HG03342 (cell line): ENCODE measurements at regions not wholly inside any gene's neighbourhood (a gene's known extent, or its start where the extent isn't known, plus 50 kb on each side); places are given as distances from the start of the nearest gene placed in this dataset.
"Not testable (repeated sequence)": the region's sequence is repeated elsewhere in the genome, so short reads cannot be mapped to it uniquely, and the experiment has no call there.

Experiments
- ATAC-seq: cut with Tn5 transposase; IDR thresholded peaks from one replicate; pipeline ENCODE4 v1.9.1; 2021; ENCODE audit warnings: mild to moderate bottlenecking, moderate library complexity; ENCODE audit not compliant: unreplicated experiment

GRCh38 chr9:74403581-74403980 lies 93.6 kb upstream of the RORB start:
- ATAC-seq: no peak

- no peak for ATAC-seq
Measured at GRCh38 chr9:74404620-74405019, 92.5 kb upstream of the RORB start.

GRCh38 chr9:74407166-74407565 lies 90.0 kb upstream of the RORB start:
- ATAC-seq: no peak

GRCh38 chr9:74412236-74412979 lies 84.7 kb upstream of the RORB start:
- ATAC-seq: no peak

GRCh38 chr9:74413876-74414275 lies 83.3 kb upstream of the RORB start:
- ATAC-seq: no peak

GRCh38 chr9:74414325-74414724 lies 82.8 kb upstream of the RORB start:
- ATAC-seq: no peak

GRCh38 chr9:74415995-74416394 lies 81.1 kb upstream of the RORB start:
- ATAC-seq: no peak

- not testable (repeated sequence) for ATAC-seq
Measured at GRCh38 chr9:74424488-74424887, 72.6 kb upstream of the RORB start.

- no peak for ATAC-seq
Measured at GRCh38 chr9:74431467-74431866, 65.7 kb upstream of the RORB start.

GRCh38 chr9:74443036-74443750 lies 53.9 kb upstream of the RORB start:
- ATAC-seq: no peak

GRCh38 chr9:74444369-74444768 lies 52.8 kb upstream of the RORB start:
- no peak for ATAC-seq
